ENCODE measurements at regions not wholly inside any gene's neighbourhood (a gene's known extent, or its start where the extent isn't known, plus 50 kb on each side); places are given as distances from the start of the nearest gene placed in this dataset.
"Not testable (repeated sequence)": the region's sequence is repeated elsewhere in the genome, so short reads cannot be mapped to it uniquely, and the experiment has no call there.

- TF ChIP-seq CTCF (IDR thresholded peaks at IDR 0.05; ENCODE audit: low read depth, low read length, poor library complexity, severe bottlenecking); EZH2phosphoT487 (IDR thresholded peaks at IDR 0.05; ENCODE audit: borderline replicate concordance, low read length): not testable (repeated sequence)
Measured at GRCh38 chr5:119769695-119770693, 140.6 kb downstream of the FAM170A start.

All from DOHH2 (cell line).